NCI-H446 treated with DMSO at 0.1 percent for 48 hours (cell line): ENCODE measurements at regions not wholly inside any gene's neighbourhood (a gene's known extent, or its start where the extent isn't known, plus 50 kb on each side); places are given as distances from the start of the nearest gene placed in this dataset.

Experiments used
- DNase-seq: peaks from one replicate; lab custom pipeline; 2025; lab: John Stamatoyannopoulos, UW

DNA sequence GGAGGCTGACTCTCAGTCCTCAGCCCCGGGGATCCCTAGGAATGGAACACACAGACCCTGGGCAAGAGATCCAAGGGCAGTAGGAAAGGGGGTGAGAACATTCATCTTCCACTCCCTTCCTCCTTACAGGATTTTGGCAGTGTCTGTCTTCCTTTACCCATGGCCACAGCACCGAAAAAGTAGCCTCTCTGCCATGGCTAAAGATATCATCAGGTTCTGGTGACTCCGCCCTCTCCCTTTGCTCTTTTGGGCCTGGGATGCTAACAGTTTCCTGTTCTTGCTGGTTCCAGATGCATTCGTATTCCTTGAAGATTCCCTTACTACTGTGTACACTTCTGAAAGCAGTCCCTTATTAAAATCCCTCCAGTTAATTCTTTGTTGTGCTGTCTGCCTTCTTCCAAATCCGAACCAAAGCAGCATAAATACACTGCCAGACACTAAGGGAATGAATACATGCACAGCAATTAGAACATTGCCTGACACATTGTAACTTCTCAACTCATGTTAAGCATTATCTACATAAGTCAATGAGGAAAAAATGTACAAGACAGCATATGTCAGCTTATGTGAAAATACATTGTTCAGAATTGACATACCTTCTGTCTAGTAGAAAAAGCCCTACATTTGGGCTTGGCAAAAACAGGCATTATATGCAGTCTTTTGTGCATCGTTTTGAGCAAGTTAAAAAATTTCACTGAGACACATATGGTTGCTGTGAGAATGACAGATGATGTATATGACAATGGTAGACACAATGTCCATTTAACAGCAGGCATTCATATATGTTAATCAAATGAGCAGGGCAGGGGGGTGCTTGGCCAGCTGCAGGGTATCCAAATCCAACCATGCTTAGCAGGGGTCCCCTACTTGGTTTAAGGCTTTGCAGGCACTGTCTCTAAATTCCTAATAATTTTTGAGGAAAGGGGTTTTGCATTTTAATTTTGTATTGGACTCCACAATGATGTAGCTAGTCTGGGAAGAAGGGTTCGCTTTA, 58.8 kb upstream of the RAI14 start:
- DNase-seq: peak; percentile 78

DNA sequence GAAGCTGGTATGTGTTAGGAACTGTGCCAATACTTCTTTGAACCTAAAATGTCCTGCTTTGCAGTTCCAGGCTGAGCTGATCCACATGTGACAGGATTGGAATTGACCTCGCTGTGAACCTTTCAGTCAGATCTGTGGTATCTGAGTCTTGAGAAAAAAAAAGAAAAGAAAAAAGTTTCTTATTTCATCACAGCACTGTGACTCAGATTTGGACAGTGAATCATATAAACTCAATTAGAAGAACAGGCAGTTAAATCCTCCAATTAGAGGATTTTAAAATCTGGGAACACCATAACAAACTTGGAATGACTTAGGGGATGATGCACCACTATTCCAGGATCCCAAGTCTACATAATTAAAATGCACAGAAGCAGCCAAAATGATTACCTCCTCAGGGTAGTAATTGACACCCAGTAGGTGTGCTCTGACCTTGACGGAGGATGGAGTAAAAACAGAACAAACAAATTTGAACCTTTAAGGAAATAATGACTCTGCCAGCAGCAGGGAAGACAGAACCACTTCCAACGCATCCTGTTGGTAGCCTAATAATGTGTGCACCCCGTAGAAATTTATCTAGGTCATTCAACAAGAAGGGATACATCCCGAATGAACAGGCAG, 57.8 kb upstream of the RAI14 start:
- DNase-seq: peak; percentile 87

- no peak for DNase-seq
Measured at GRCh38 chr5:34599471-34600117, 56.5 kb upstream of the RAI14 start.

GRCh38 chr5:34600118-34600493, 56.0 kb upstream of the RAI14 start:
- DNase-seq: no peak

DNA sequence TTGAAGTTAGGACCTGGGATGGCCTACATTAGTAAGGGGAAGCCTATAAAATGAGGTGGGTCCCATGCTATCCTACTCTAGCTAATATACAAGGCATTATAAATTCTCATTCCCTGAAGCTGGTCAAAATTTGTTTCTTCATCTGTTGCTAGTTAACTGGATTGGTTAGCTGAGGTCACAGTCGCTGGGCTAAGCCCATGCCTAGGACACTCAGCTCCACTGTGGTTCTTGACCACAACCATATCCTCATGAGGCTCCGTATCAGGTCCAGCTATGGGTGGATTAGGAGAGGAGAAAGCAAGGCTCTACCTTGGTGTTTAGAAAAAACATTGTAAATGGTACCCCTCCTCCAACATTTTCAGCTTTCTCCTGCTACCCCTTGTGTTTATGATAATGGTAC, 52.8 kb upstream of the RAI14 start:
- no peak for DNase-seq

- no peak for DNase-seq
Measured at GRCh38 chr5:34604119-34604675, 51.9 kb upstream of the RAI14 start.

GRCh38 chr5:34606101-34606500, 50.0 kb upstream of the RAI14 start:
- DNase-seq: no peak
